ENCODE measurements at regions not wholly inside any gene's neighbourhood (a gene's known extent, or its start where the extent isn't known, plus 50 kb on each side); places are given as distances from the start of the nearest gene placed in this dataset.

- no peak for DNase-seq (ENCODE audit: low read depth)
- in situ Hi-C loops (cut with HindIII; ENCODE audit: low pct_unique_long_range_greater_than_20kb, low sequenced_read_pairs) = no loop called here
Observed at GRCh38 chr2:9681427-9681817, 50.6 kb upstream of the YWHAQ start.

GRCh38 chr2:9685637-9686036, 54.8 kb upstream of the YWHAQ start:
- in situ Hi-C loops (cut with HindIII; ENCODE audit: low pct_unique_long_range_greater_than_20kb, low sequenced_read_pairs) = no loop called here

GRCh38 chr2:9686061-9686460, 55.3 kb upstream of the YWHAQ start:
- in situ Hi-C loops (cut with HindIII; ENCODE audit: low pct_unique_long_range_greater_than_20kb, low sequenced_read_pairs) = no loop called here
- peak; percentile 56 for DNase-seq (ENCODE audit: low read depth)

More at GRCh38 chr2:9685637-9686036, 54.8 kb upstream of the YWHAQ start:
- no peak for DNase-seq (ENCODE audit: low read depth)

GRCh38 chr2:9690252-9690651, 59.5 kb upstream of the YWHAQ start:
- DNase-seq (ENCODE audit: low read depth) = no peak
- in situ Hi-C loops (cut with HindIII; ENCODE audit: low pct_unique_long_range_greater_than_20kb, low sequenced_read_pairs) = no loop called here

GRCh38 chr2:9690716-9691498, 60.1 kb upstream of the YWHAQ start:
- in situ Hi-C loops (cut with HindIII; ENCODE audit: low pct_unique_long_range_greater_than_20kb, low sequenced_read_pairs) = no loop called here
- no peak for DNase-seq (ENCODE audit: low read depth)

- DNase-seq (ENCODE audit: low read depth) = no peak
- in situ Hi-C loops (cut with HindIII; ENCODE audit: low pct_unique_long_range_greater_than_20kb, low sequenced_read_pairs) = no loop called here
Observed at GRCh38 chr2:9692456-9693195, 61.8 kb upstream of the YWHAQ start.

GRCh38 chr2:9693196-9693491, 62.3 kb upstream of the YWHAQ start:
- in situ Hi-C loops (cut with HindIII; ENCODE audit: low pct_unique_long_range_greater_than_20kb, low sequenced_read_pairs) = no loop called here
- no peak for DNase-seq (ENCODE audit: low read depth)

- no peak for DNase-seq (ENCODE audit: low read depth)
- in situ Hi-C loops (cut with HindIII; ENCODE audit: low pct_unique_long_range_greater_than_20kb, low sequenced_read_pairs) = no loop called here
Observed at GRCh38 chr2:9693646-9694045, 62.8 kb upstream of the YWHAQ start.

- in situ Hi-C loops (cut with HindIII; ENCODE audit: low pct_unique_long_range_greater_than_20kb, low sequenced_read_pairs) = no loop called here
- DNase-seq (ENCODE audit: low read depth) = no peak
Observed at GRCh38 chr2:9694661-9695234, 64.0 kb upstream of the YWHAQ start.

GRCh38 chr2:9695941-9696340, 65.1 kb upstream of the YWHAQ start:
- in situ Hi-C loops (cut with HindIII; ENCODE audit: low pct_unique_long_range_greater_than_20kb, low sequenced_read_pairs) = no loop called here
- peak; percentile 36 for DNase-seq (ENCODE audit: low read depth)

GRCh38 chr2:9696731-9697130, 65.9 kb upstream of the YWHAQ start:
- in situ Hi-C loops (cut with HindIII; ENCODE audit: low pct_unique_long_range_greater_than_20kb, low sequenced_read_pairs) = no loop called here
- DNase-seq (ENCODE audit: low read depth) = no peak

GRCh38 chr2:9697909-9698308, 67.1 kb upstream of the YWHAQ start:
- DNase-seq (ENCODE audit: low read depth) = no peak
- in situ Hi-C loops (cut with HindIII; ENCODE audit: low pct_unique_long_range_greater_than_20kb, low sequenced_read_pairs) = no loop called here

- in situ Hi-C loops (cut with HindIII; ENCODE audit: low pct_unique_long_range_greater_than_20kb, low sequenced_read_pairs) = no loop called here
- DNase-seq (ENCODE audit: low read depth) = peak; percentile 46
Observed at GRCh38 chr2:9699139-9700108, 68.6 kb upstream of the YWHAQ start.

- in situ Hi-C loops (cut with HindIII; ENCODE audit: low pct_unique_long_range_greater_than_20kb, low sequenced_read_pairs) = no loop called here
- no peak for DNase-seq (ENCODE audit: low read depth)
Observed at GRCh38 chr2:9700109-9700495, 69.3 kb upstream of the YWHAQ start.

GRCh38 chr2:9702604-9703084, 71.8 kb upstream of the YWHAQ start:
- in situ Hi-C loops (cut with HindIII; ENCODE audit: low pct_unique_long_range_greater_than_20kb, low sequenced_read_pairs) = no loop called here

GRCh38 chr2:9703085-9703678, 72.4 kb upstream of the YWHAQ start:
- DNase-seq (ENCODE audit: low read depth) = peak; percentile 99
- in situ Hi-C loops (cut with HindIII; ENCODE audit: low pct_unique_long_range_greater_than_20kb, low sequenced_read_pairs) = no loop called here

More at GRCh38 chr2:9702604-9703084, 71.8 kb upstream of the YWHAQ start:
- no peak for DNase-seq (ENCODE audit: low read depth)

GRCh38 chr2:9703701-9704221, 73.0 kb upstream of the YWHAQ start:
- peak; percentile 92 for DNase-seq (ENCODE audit: low read depth)
- in situ Hi-C loops (cut with HindIII; ENCODE audit: low pct_unique_long_range_greater_than_20kb, low sequenced_read_pairs) = no loop called here

- no peak for DNase-seq (ENCODE audit: low read depth)
- in situ Hi-C loops (cut with HindIII; ENCODE audit: low pct_unique_long_range_greater_than_20kb, low sequenced_read_pairs) = no loop called here
Observed at GRCh38 chr2:9704600-9704999, 73.8 kb upstream of the YWHAQ start.
